ENCODE measurements at regions not wholly inside any gene's neighbourhood (a gene's known extent, or its start where the extent isn't known, plus 50 kb on each side); places are given as distances from the start of the nearest gene placed in this dataset.
A peak's percentile ranks its signal among the peaks of the same experiment; 100 is the strongest.

GRCh38 chr10:28378986-28379585, 76.2 kb upstream of the MPP7 start:
- no peaks in the 10 kb centered on the region for H3K36me3 Mint-ChIP-seq
- H3K4me3 Mint-ChIP-seq = no peak overlapping the region
- no peaks in the 10 kb centered on the region for H3K9me3 Mint-ChIP-seq
- peaks cover 4 to 7% of the 10 kb centered on the region in 2 donors for H3K4me1 Mint-ChIP-seq
- H3K27ac Mint-ChIP-seq = peak overlapping the region in 1 of 6 donors; percentile 41
- H3K27me3 Mint-ChIP-seq (ENCODE audit: low read depth in 3 of 3) = peaks cover 0 to 4% (median 0%) of the 10 kb centered on the region in 3 donors
- no peak for DNase-seq

GRCh38 chr10:28381466-28381865, 78.6 kb upstream of the MPP7 start:
- no peaks in the 10 kb centered on the region for H3K9me3 Mint-ChIP-seq
- H3K4me3 Mint-ChIP-seq = no peak overlapping the region
- H3K36me3 Mint-ChIP-seq = no peaks in the 10 kb centered on the region
- H3K27ac Mint-ChIP-seq = peak overlapping the region in 3 of 6 donors; percentile 15 to 77 (median 57)
- peaks cover 4 to 7% of the 10 kb centered on the region in 2 donors for H3K4me1 Mint-ChIP-seq
- DNase-seq = no peak
- H3K27me3 Mint-ChIP-seq (ENCODE audit: low read depth in 3 of 3) = peaks cover 1 to 5% (median 4%) of the 10 kb centered on the region in 3 donors

- Mint-ChIP-seq H3K9me3 (no peaks in the 10 kb centered on the region), H3K27ac (peak overlapping the region in 4 of 6 donors; percentile 15 to 77 (median 38)), H3K36me3 (no peaks in the 10 kb centered on the region), H3K4me3 (no peak overlapping the region), H3K27me3 (ENCODE audit: low read depth in 3 of 3) (peaks cover 1 to 5% (median 4%) of the 10 kb centered on the region in 3 donors), H3K4me1 (peaks cover 4 to 7% of the 10 kb centered on the region in 2 donors)
- peak; percentile 83 to 86 (median 84) for DNase-seq
These were observed 79.1 kb upstream of the MPP7 start for GRCh38 chr10:28381903-28382347.

- no peaks in the 10 kb centered on the region for H3K36me3 Mint-ChIP-seq
- peaks cover 4 to 7% of the 10 kb centered on the region in 2 donors for H3K4me1 Mint-ChIP-seq
- H3K4me3 Mint-ChIP-seq = no peak overlapping the region
- no peaks in the 10 kb centered on the region for H3K9me3 Mint-ChIP-seq
- no peak overlapping the region for H3K27ac Mint-ChIP-seq
- no peak for DNase-seq
- peaks cover 3 to 5% (median 4%) of the 10 kb centered on the region in 3 donors for H3K27me3 Mint-ChIP-seq (ENCODE audit: low read depth in 3 of 3)
These were observed 79.8 kb upstream of the MPP7 start for GRCh38 chr10:28382525-28383269.

GRCh38 chr10:28384557-28384956, 81.7 kb upstream of the MPP7 start:
- Mint-ChIP-seq H3K4me1 (peaks cover 4 to 7% of the 10 kb centered on the region in 2 donors), H3K36me3 (no peaks in the 10 kb centered on the region), H3K27me3 (ENCODE audit: low read depth in 3 of 3) (peaks cover 3 to 11% (median 7%) of the 10 kb centered on the region in 3 donors), H3K9me3 (no peaks in the 10 kb centered on the region), H3K4me3 (no peak overlapping the region), H3K27ac (no peak overlapping the region)
- DNase-seq = no peak

GRCh38 chr10:28385748-28386502, 83.1 kb upstream of the MPP7 start:
- DNase-seq = no peak
- Mint-ChIP-seq H3K27me3 (ENCODE audit: low read depth in 3 of 3) (peaks cover 3 to 11% (median 7%) of the 10 kb centered on the region in 3 donors), H3K9me3 (no peaks in the 10 kb centered on the region), H3K4me3 (no peak overlapping the region), H3K27ac (no peak overlapping the region), H3K36me3 (no peaks in the 10 kb centered on the region), H3K4me1 (peaks cover 4 to 7% of the 10 kb centered on the region in 2 donors)

GRCh38 chr10:28386503-28386868, 83.6 kb upstream of the MPP7 start:
- peaks cover 4 to 6% of the 10 kb centered on the region in 2 donors for H3K4me1 Mint-ChIP-seq
- H3K27me3 Mint-ChIP-seq (ENCODE audit: low read depth in 3 of 3) = peaks cover 3 to 11% (median 7%) of the 10 kb centered on the region in 3 donors
- no peak for DNase-seq
- H3K9me3 Mint-ChIP-seq = no peaks in the 10 kb centered on the region
- no peak overlapping the region for H3K4me3 Mint-ChIP-seq
- no peaks in the 10 kb centered on the region for H3K36me3 Mint-ChIP-seq
- H3K27ac Mint-ChIP-seq = no peak overlapping the region

GRCh38 chr10:28387140-28387539, 84.3 kb upstream of the MPP7 start:
- H3K4me3 Mint-ChIP-seq = no peak overlapping the region
- no peak overlapping the region for H3K27ac Mint-ChIP-seq
- no peak for DNase-seq
- H3K27me3 Mint-ChIP-seq (ENCODE audit: low read depth in 3 of 3) = peaks cover 3 to 11% (median 7%) of the 10 kb centered on the region in 3 donors
- H3K9me3 Mint-ChIP-seq = no peaks in the 10 kb centered on the region
- H3K36me3 Mint-ChIP-seq = no peaks in the 10 kb centered on the region
- no peaks in the 10 kb centered on the region for H3K4me1 Mint-ChIP-seq

GRCh38 chr10:28391283-28391682, 88.4 kb upstream of the MPP7 start:
- H3K4me1 Mint-ChIP-seq = peaks cover 2 to 5% of the 10 kb centered on the region in 2 donors
- no peak for DNase-seq
- H3K27me3 Mint-ChIP-seq (ENCODE audit: low read depth in 3 of 3) = peaks cover 2 to 11% (median 7%) of the 10 kb centered on the region in 3 donors
- H3K27ac Mint-ChIP-seq = no peak overlapping the region
- no peaks in the 10 kb centered on the region for H3K36me3 Mint-ChIP-seq
- H3K4me3 Mint-ChIP-seq = no peak overlapping the region
- no peaks in the 10 kb centered on the region for H3K9me3 Mint-ChIP-seq

GRCh38 chr10:28393956-28394568, 91.2 kb upstream of the MPP7 start:
- no peak overlapping the region for H3K4me3 Mint-ChIP-seq
- H3K27me3 Mint-ChIP-seq (ENCODE audit: low read depth in 3 of 3) = peaks cover 2 to 10% (median 7%) of the 10 kb centered on the region in 3 donors
- no peak overlapping the region for H3K27ac Mint-ChIP-seq
- DNase-seq = peak; percentile 46 to 57 (median 52)
- H3K4me1 Mint-ChIP-seq = peaks cover 2 to 5% of the 10 kb centered on the region in 2 donors
- H3K36me3 Mint-ChIP-seq = no peaks in the 10 kb centered on the region
- peaks cover 0 to 4% (median 0%) of the 10 kb centered on the region in 6 donors for H3K9me3 Mint-ChIP-seq

- Mint-ChIP-seq H3K27me3 (ENCODE audit: low read depth in 3 of 3) (peaks cover 2 to 12% (median 6%) of the 10 kb centered on the region in 3 donors), H3K9me3 (peaks cover 0 to 4% (median 0%) of the 10 kb centered on the region in 6 donors), H3K36me3 (no peaks in the 10 kb centered on the region), H3K4me1 (peaks cover 2 to 5% of the 10 kb centered on the region in 2 donors), H3K27ac (no peak overlapping the region), H3K4me3 (no peak overlapping the region)
- DNase-seq = no peak
These were observed 93.5 kb upstream of the MPP7 start for GRCh38 chr10:28396331-28396730.

- Mint-ChIP-seq H3K9me3 (peaks cover 0 to 4% (median 0%) of the 10 kb centered on the region in 6 donors), H3K4me3 (no peak overlapping the region), H3K27ac (no peak overlapping the region), H3K27me3 (ENCODE audit: low read depth in 3 of 3) (peaks cover 2 to 12% (median 6%) of the 10 kb centered on the region in 3 donors), H3K36me3 (no peaks in the 10 kb centered on the region), H3K4me1 (peaks cover 2 to 5% of the 10 kb centered on the region in 2 donors)
- DNase-seq = no peak
These were observed 94.4 kb upstream of the MPP7 start for GRCh38 chr10:28397229-28397628.

GRCh38 chr10:28400176-28400575, 97.3 kb upstream of the MPP7 start:
- H3K9me3 Mint-ChIP-seq = peaks cover 0 to 4% (median 0%) of the 10 kb centered on the region in 6 donors
- DNase-seq = no peak
- H3K4me3 Mint-ChIP-seq = no peak overlapping the region
- no peaks in the 10 kb centered on the region for H3K36me3 Mint-ChIP-seq
- no peak overlapping the region for H3K27ac Mint-ChIP-seq
- H3K4me1 Mint-ChIP-seq = no peaks in the 10 kb centered on the region
- H3K27me3 Mint-ChIP-seq (ENCODE audit: low read depth in 3 of 3) = peaks cover 4 to 11% (median 5%) of the 10 kb centered on the region in 3 donors
